ENCODE measurements at regions not wholly inside any gene's neighbourhood (a gene's known extent, or its start where the extent isn't known, plus 50 kb on each side); places are given as distances from the start of the nearest gene placed in this dataset.

- Histone ChIP-seq H3K9me3 (replicated peaks; ENCODE audit: control insufficient read depth, insufficient read depth, low read length) (no peaks in the 10 kb centered on the region), H3K27me3 (ENCODE audit: control insufficient read depth in 2 of 2, insufficient read depth in 2 of 2, low read length in 2 of 2) (no peaks in the 10 kb centered on the region), H3K36me3 (ENCODE audit: control insufficient read depth in 2 of 2, extremely low read depth in 1 of 2, insufficient read depth in 2 of 2, low read length in 2 of 2) (no peaks in the 10 kb centered on the region), H3K79me2 (ENCODE audit: control insufficient read depth, insufficient read depth, low read length) (no peaks in the 10 kb centered on the region), H3K9me1 (replicated peaks; ENCODE audit: control insufficient read depth, extremely low read depth, insufficient read depth, low read length) (no peaks in the 10 kb centered on the region), H3K4me1 (ENCODE audit: control insufficient read depth, extremely low read depth, insufficient read depth, low read length) (peaks cover 9% of the 10 kb centered on the region), H2AFZ (ENCODE audit: low read depth, low read length) (peak overlapping the region; percentile 67), H3K9ac (replicated peaks; ENCODE audit: extremely low read depth, insufficient read depth, low read length) (no peak overlapping the region), H4K20me1 (replicated peaks; ENCODE audit: control insufficient read depth, extremely low read depth, insufficient read depth, low read length) (no peaks in the 10 kb centered on the region), H3K4me2 (ENCODE audit: insufficient read depth, low read length) (peak overlapping the region; percentile 52), H3K27ac (ENCODE audit: insufficient read depth, low read depth, low read length) (no peak overlapping the region), H3K4me3 (replicated peaks in 1 of 3; ENCODE audit: insufficient read depth in 1 of 3, low read depth in 1 of 3, low read length in 3 of 3) (no peak overlapping the region)
- dilution Hi-C loops (cut with MboI; ENCODE audit: extremely low pct_ligation_motif_present, low sequenced_read_pairs) (no loop called here), intact Hi-C loops (cut with micrococcal nuclease) (loop anchor here (5.0 kb wide), 1 partner anchor 196 kb away; no protein-coding TSS in a partner anchor)
- DNase-seq (ENCODE audit: low read depth, low spot score) (peak; percentile 90), FAIRE-seq (peak; percentile 85)
- POLR2A ChIA-PET: no interaction called here
- TF ChIP-seq POLR2AphosphoS5 (IDR thresholded peaks at IDR 0.05; ENCODE audit: insufficient read depth, low read depth, low read length): no peak
- TF ChIP-seq MAX (IDR thresholded peaks at IDR 0.05; ENCODE audit: insufficient read depth, insufficient read length): no peak
- no peak for TF ChIP-seq GATA2 (IDR thresholded peaks at IDR 0.05; ENCODE audit: insufficient read depth, insufficient read length, low read depth, low read length)
- TF ChIP-seq CTCF (IDR thresholded peaks at IDR 0.05; ENCODE audit: extremely low read depth in 1 of 2, insufficient read depth in 1 of 2, low read depth in 1 of 2, low read length in 2 of 2): no peak
- no peak for TF ChIP-seq MYC (IDR thresholded peaks at IDR 0.05; ENCODE audit: low read depth, low read length)
- TF ChIP-seq POLR2A (IDR thresholded peaks at IDR 0.05; ENCODE audit: low read depth, low read length): no peak
- TF ChIP-seq EZH2 (IDR thresholded peaks at IDR 0.05; ENCODE audit: borderline replicate concordance, low read depth, low read length, severe bottlenecking): no peak
- TF ChIP-seq JUN (IDR thresholded peaks at IDR 0.05; ENCODE audit: borderline replicate concordance, insufficient read depth, insufficient read length, low read depth): peak; percentile 39
- peak; percentile 79 for TF ChIP-seq FOS (IDR thresholded peaks at IDR 0.05; ENCODE audit: borderline replicate concordance, insufficient read depth, low read length)
- CTCF ChIA-PET: interaction anchor here (0.8 to 2.0 kb wide), 5 partner anchors 9 to 75 kb away, joined by 3 to 7 read pairs (median 3); no protein-coding TSS in a partner anchor
- BruUV-seq (replicated peaks): no TSS peak
Measured at GRCh38 chr6:134373282-134373922, 55.5 kb upstream of the SGK1 start.

All from endothelial cell of umbilical vein (primary cell).